ENCODE measurements at regions not wholly inside any gene's neighbourhood (a gene's known extent, or its start where the extent isn't known, plus 50 kb on each side); places are given as distances from the start of the nearest gene placed in this dataset.

- TF ChIP-seq CTCF (IDR thresholded peaks at IDR 0.05), result no peak
- TF ChIP-seq POLR2A (IDR thresholded peaks at IDR 0.05), result no peak
Measured at GRCh38 chr18:59778434-59778833, 81.2 kb upstream of the CCBE1 start.
